DMS153 (cell line): ENCODE measurements at regions not wholly inside any gene's neighbourhood (a gene's known extent, or its start where the extent isn't known, plus 50 kb on each side); places are given as distances from the start of the nearest gene placed in this dataset.

Experiments
- DNase-seq: peaks from one replicate; lab custom pipeline; 2025; lab: John Stamatoyannopoulos, UW

DNA sequence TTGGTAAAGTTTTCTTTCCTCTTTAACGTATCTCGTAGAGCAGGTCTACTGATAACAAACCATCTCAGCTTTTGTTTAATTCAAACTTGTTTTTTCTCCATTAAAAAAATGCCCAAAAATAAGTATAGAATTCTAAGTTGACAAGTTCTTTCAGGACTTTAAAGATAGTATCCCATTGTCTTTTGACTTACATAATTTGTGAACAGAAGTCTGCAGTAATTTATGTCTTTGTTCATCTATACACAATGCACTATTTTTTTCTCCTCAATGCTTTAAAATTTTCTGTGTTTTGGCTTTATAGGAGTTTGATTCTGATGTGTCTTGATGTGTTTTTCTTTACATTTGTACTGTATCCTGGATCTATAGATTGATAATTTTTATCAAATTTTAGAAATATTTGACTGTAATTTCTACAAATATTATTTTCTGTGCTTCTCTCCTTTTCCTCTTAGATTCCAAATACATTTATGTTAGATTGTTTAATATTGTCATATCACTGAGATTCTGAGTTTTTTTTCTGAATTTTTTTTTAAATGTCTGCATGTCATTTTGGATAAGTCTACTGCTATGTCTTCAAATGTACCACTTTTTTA lies 143.3 kb downstream of the FTCDNL1 start:
- peak; percentile 4 for DNase-seq

DNA sequence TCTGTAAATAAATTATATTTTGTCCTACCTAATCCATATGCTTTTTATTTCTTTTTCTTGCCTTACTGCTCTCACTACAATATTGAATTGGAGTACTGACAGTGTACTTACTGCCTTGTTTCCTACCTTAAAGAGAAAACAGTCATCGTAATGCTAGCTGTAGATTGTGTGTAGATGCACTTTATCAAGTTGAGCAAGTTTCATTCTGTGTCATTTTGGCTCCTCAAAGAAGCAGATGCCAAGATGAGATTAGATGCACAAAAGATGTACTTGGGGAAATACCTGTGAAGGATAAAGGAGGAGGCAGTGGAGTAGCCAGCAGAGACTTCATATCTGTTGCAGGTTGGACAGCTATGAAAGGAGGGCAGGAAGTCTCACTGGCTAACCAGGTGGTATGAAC lies 145.5 kb downstream of the FTCDNL1 start:
- DNase-seq, result no peak

DNA sequence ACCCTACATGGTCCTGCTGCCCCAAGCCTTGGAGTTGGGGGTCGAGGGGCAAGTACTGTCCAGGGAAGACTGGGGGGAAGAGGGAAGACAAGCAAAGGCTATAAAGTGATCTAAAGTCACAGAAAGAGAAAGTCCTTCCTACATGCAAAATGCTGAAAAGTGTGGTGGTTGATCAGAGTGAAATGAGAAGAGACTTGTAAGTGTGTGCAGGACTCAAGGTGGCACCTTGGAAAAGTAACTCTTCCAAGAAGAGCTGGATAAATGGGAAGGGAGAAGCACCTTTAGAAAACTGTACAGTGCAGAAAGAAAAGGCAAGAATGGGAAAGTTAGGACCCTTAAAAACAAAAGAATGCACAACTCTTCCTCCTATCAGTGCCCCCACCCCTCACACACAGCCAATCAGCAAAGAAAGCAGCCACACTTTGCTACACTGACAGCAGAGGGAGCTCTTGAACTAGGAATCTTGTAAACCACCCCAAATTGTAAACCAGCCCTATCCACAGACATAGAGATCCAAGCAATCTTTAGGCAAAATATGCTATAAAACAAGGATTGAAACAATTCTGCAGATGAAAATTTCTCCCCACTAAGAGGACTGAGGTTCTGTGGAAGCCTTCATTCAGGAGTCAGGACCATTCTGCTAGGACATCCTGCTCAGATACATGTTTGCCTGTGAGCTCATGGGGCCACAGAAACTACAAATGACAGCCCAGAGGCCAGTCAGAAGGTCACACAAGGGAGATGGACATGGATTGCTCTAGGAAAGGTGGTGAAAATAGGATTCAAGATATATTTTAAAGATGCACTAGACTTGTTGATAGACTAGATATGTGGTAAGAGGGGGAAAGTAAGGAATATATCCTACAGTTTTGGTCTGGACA lies 146.4 kb downstream of the FTCDNL1 start:
- DNase-seq, result peak; percentile 7

DNA sequence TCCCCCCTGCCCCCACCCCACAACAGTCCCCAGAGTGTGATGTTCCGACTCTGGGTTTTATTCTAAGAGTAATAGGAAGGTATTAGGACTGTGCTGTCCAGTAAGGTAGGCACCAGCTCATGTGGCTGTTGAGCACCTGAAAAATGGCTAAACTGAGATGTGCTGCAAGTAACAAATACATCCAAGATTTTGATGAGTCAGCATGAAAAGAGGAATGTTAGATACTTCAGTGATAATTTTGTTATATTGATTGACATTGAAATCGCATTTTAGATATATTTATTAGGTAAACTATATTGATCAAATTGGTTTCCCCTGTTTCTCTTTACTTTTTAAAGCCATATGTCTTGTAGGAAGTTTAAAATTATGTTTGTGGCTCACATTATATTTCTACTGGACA lies 147.8 kb downstream of the FTCDNL1 start:
- no peak for DNase-seq

DNA sequence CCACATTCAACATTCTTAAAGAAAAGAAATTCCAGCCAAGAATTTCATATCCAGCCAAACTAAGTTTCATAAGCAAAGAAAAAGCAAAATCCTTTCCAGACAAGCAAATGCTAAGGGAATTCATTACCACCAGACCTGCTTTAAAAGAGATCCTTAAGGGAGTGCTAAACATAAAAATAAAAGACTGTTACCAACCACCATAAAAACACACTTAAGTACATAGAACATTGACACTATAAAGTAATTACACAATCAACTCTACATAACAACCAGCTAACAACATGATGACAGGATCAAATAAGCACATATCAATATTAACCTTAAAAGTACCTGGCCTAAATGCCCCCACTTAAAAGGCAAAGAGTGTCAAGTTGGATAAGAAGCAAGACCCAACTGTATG lies 153.5 kb downstream of the FTCDNL1 start:
- no peak for DNase-seq

DNA sequence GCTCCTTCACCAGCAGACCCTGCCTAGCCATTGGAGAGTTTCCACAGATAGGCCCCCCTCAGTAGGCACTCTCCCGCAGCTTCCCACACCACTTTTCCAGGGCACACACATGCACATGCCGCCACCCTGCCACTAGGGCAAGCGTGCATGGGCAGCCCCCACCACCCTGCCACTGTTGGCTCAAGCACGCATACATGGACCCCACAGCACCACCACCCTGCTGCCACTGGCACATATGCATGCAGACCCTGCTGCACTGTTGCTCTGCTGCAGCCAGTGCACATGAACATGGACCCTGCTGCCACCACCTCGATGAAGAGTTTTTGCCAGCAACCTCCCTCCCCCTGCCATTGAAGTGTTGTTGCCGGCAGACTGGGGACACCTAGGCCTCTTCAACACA lies 154.9 kb downstream of the FTCDNL1 start:
- DNase-seq, result no peak

DNA sequence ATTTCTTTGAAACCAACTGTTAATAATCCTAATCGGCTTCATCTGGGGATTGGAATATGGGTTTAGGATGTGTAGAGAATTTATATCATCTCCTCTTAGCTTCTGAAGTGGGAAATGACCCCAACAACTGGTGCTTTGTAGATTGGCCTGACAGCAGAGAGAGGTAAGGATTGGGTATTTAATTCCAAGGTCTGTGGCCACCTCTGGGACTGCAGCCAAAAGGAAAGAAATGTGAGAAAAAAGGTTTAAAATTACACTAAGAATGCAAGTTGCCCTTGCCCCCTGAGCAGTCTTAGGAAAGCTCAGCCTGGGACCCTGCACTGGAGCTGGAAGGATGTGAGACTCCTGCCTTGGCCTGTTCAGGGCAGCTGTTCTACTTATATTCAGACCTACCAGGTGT lies 157.1 kb downstream of the FTCDNL1 start:
- DNase-seq, result no peak

DNA sequence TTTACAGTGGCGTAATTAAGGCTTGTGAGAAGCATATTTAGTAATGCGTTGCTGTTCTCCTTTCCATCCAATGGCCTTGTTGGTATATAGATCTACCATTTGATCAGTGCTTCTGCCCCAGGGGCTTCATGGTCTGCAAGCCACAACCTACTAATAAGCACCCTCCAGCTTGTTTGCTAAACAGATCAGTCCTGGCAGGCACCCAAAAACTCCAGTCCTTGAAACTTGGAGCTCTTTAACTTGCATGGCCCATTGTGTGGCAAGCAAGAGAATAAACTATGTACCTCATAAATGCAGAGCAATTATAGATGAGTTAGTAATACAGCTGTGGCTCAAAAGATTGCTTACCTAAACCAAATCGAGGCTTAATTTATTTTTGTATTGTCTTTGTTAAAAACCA lies 158.5 kb downstream of the FTCDNL1 start:
- DNase-seq, result peak; percentile 71

DNA sequence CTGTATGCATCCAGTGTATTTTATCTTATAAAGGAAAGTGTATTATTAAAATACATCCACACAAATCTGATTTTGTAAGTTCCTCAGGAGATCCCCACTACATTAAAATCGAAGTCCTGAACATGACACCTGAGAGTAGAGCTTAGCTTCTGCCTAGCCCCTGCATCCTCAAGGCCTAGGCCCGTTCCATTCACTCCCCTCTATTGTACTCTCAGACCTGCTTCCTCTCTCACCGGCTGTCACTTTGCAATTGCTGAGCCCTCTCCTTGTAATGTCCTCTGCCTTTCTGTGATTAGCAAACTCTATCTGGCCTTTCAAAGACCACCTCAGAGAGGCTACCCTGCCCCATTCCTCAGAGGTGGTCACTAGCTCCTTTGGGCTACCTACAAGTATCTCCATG lies 160.8 kb downstream of the FTCDNL1 start:
- DNase-seq, result no peak

DNA sequence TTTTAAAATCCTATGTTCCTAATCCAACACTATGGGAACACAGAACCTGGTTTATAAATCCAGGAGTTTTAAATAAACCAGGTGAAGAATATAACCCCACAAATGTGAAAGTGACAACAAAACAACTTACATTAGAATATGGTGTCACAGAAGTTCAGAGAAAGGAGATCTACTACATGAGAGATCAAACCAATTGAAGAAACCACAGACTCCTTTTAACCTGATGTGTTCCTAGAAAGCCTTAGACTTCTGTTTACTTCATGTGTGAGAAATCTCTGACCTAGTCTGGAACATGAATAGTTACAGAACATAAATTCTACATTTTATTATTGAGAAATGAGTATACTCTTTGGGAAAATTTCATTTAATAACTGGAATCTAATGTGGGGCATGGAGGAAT lies 165.3 kb downstream of the FTCDNL1 start:
- no peak for DNase-seq

DNA sequence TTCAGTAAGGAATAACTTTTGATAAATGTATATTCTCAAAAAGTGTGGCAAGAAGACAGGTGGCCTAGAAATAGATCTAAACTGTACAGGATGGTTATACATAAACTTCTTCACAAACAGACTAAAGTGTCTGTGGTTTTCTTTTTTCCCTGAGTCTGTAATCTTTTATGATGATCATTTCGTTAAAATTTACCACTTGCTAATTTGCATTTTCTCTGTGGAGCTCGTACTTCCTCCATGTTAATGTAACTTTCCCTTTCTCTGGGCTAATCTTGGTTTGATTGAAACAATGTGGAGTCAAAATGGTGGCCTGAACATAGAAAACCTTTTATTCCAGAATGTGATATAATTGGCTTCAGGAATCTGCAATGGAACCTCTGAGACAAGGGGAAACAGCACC lies 166.2 kb downstream of the FTCDNL1 start:
- no peak for DNase-seq

DNA sequence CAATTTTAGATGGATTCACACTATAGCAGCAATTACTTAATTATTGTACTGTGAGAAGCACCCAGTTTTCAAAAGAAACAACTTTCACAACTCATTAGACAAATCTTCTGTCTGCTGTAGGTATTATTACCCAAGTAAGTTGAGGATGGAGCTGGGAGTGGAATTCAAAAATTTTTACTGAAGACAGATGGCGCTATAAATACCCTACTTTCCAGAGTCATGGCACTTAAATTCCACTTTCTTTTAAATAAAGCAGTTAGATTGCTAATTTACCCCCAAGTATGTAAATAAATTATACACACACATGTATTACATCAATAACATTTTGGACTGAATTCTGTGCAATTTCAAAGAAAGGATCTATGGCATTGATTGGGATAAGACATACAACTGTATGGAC lies 166.8 kb downstream of the FTCDNL1 start:
- DNase-seq, result no peak

DNA sequence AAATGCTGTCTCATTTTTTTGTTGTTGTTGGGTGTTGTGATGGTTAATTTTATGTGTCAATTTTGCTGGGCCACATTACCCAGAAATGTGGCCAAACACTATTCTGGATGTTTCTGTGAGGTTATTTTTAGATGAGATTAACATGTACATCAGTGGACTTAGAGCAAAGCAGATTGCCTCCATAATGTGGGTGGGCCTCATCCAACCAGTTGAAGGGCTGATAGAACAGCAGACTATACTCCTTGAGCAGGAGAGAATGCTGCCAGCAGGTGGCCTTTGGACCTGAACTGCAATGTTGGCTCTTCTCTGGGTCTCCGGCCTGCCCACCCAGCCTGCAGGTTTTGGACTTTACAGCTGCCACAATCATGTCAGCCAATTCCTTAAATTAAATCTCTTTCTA lies 169.0 kb downstream of the FTCDNL1 start:
- DNase-seq, result no peak

DNA sequence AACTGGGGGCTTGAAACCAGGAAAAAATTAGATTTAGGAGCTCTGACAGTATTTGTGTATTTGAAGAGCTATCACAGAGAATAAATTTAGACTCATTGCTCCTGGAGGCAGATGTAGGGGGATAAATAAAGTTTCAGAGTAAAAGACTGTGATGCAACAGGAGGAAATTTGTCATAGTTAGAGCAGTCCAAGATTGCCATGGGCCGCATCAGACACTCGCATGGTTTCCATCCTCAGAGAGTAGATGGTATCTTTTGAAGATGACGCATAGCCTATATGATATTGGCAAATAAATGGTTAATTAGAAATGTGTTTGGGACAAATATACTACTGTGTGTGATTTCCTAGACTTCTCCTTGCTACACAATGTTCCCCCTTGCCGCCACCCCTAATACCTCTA lies 170.5 kb downstream of the FTCDNL1 start:
- no peak for DNase-seq

DNA sequence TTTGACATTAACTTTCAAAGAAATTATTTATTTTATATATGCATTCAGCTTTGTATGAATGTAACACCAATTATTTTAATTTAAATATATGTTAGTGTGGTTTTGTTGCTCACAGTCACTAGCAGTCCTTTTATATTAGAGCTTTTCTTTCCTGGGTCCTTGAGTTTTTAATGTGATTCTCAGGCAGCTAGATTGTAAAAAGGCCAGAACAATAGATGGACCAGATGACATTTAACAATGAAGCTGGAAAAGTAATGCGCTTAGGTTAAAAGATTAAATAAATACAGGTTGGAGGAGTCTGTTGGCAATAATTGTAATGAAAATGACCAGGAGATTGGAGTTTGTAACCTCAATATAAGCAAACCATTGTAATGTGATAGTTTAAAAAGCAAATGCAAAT lies 171.1 kb downstream of the FTCDNL1 start:
- no peak for DNase-seq

DNA sequence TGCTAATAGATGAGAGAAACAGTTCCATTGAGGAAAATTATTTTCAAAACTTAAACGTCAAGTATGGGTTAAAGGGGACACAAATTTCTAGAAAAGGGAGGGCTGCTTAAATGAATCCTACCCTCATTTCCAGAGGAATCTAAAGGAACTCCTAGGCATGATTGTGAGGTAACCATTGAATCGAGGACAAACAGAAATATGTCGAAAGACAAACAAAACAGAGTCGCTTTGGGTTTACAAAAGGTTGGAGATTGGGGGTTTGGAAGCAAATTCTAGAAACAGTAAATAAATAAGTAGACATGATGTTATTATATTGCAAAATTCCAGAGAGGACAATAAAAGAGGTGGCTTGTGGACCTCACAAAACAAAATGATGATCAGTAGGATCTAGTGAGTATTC lies 173.1 kb downstream of the FTCDNL1 start:
- no peak for DNase-seq

DNA sequence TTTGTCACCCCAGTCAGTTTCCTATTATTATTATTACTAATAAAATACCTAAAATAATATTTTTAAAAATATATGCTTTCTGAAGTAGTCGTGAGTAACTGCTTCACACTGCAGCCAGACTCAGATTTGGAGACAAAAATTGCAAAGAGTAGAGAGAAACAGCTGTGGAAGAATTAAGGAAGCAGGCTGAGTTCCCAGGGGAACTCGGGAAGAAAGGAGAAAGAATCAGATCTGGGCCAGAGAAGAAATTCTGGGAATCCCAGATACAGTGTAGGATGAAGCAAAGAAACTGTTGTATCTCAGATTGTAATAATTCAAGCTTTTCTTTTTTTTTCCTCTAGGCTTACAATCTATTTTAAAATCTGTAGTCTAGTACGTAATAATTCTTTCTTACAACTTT lies 182.3 kb downstream of the FTCDNL1 start:
- DNase-seq, result no peak

DNA sequence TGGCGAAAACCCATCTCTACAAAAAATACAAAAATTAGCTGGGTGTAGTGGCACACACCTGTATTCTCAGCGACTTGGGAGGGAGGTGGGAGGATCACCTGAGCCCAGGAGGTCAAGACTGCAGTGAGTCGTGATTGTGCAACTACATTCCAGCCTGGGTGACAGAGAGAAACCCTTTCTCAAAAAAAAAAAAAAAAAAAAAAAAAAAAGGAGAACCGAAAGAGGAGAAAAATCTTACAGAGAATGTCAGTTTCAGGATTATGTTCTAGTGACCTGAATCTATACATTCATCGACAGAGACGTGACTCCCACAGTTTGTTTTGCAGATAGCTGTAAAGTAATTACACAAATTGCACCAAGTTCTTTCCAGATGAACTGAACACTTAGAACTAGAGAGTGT lies 187.8 kb downstream of the FTCDNL1 start:
- DNase-seq, result no peak

DNA sequence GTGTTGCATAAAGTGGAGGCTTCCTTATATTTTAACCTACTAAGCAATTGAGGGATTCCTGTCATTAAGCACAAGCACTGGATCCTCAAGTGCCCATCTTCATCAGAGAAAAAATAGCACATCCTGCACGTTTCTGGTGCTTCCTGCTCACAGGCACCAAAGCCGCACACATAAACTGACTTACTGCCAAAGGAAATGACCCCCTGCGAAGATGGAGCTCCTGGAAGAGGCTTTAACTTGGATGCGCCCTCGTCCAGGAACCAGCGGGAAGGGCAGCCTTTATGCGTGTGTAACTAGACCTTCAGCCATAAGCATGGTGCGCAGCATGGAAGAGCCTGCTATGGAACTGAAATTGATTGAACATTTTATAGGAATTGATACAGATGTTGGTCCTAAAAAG lies 188.7 kb downstream of the FTCDNL1 start:
- no peak for DNase-seq

DNA sequence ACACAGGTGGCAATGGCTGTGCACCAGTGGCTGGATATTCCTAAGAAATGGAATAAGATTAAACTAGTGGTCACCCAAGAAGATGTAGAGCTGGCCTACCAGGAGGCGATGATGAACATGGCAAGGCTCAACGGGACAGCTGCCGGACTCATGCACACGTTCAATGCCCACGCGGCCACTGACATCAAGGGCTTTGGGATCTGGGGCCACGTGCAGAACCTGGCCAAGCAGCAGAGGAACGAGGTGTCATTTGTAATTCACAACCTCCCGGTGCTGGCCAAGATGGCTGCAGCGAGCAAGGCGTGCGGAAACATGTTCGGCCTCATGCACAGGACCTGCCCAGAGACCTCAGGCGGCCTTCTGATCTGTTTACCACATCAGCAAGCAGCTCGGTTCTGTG lies 190.8 kb downstream of the FTCDNL1 start:
- no peak for DNase-seq

DNA sequence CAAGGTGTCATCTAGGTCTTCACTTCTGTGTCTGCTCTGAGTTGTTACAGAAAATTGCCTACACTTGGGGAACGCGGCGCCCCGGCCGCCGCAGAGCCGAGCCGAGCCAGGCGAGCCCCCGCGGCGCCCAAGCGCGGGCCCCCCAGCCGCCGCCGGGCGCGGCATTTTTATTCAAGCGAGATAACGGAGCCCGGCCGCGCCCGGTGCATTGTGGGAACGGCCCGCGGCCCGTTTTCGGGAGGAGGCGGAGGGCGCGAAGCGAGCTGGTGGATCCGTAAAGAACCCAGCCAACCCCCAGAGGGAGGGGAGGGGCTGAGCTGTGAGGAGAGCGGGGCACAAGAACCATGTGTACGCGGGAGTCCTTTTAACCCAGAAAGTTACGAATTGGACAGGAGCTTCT lies 191.8 kb downstream of the FTCDNL1 start:
- DNase-seq, result no peak

DNA sequence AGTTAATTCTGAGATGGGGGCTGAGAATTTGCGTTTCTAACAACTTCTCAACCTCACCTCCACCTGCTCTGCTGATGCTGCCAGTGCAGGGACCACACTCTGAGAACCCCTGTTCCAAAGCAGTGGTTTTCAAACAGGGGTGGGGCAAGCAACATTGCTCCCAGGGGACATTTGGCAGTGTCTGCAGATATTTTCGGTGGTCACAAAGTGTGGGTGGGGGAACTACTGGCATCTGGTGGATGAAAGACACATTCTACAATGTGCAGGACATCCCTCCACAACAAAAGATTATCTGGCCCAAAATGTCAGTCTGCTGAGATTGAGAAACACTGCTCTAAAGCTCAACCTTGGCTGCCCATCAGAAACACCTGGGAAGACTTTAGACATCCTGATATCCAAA lies 188.7 kb upstream of the SATB2 start:
- DNase-seq, result no peak

DNA sequence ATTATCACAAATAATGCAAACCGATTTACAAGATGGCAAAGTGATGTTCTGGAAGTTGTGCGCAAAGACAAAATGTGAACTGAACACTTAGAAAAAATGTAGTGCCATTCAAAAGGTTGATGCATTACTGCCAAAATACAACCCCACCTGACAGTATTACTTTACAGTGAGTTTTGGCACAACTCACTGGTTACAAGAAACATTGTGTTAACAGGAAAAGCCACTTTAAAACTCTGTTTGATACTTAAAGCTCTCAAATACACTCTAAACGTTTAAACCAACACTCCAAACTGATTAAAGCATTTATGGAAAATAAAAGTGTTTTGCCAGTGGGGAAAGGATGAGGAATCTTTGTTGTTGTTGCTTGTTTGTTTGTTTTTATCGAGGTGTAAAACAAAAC lies 173.4 kb upstream of the SATB2 start:
- DNase-seq, result no peak

DNA sequence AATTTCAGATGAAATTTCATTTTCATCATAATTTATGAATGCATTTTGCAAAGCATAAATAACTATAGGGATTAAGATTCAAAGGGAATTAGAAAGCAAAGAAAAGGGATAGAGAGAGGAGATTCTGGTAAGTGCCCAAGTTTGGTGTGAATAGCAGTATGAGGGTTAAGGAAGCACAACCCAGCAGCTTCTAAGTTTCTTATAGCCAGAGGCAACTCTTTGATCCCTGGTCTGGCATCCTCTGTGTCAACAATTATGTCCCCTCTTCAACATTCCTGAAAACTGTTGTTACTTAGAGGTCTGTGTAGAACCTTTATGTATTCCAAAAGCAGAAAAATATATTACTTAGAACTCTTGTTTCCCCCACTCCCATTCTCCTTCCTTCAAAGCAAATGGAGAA lies 171.6 kb upstream of the SATB2 start:
- DNase-seq, result no peak
